Loucy (cell line): ENCODE measurements at regions not wholly inside any gene's neighbourhood (a gene's known extent, or its start where the extent isn't known, plus 50 kb on each side); places are given as distances from the start of the nearest gene placed in this dataset.

Source experiments
- H2AFZ ChIP-seq: fragments of 200-600 bp; sonication (generic); 2 replicates; pipeline ENCODE4 v1.6.0; 2016; ENCODE audit warnings: antibody characterized with exemption, mild to moderate bottlenecking, low read length, moderate library complexity
- H3F3A ChIP-seq: fragments of 200-600 bp; 2 replicates; pipeline ENCODE4 v1.6.0; 2016; ENCODE audit warnings: antibody characterized with exemption, low read depth, mild to moderate bottlenecking
- H3K27me3 ChIP-seq: fragments of 200-600 bp; sonication (generic); 2 replicates; pipeline ENCODE4 v1.6.1; 2014; ENCODE audit warnings: low read length, mild to moderate bottlenecking; ENCODE audit not compliant: insufficient read depth, poor library complexity, severe bottlenecking
- H3K36me3 ChIP-seq: fragments of 200-600 bp; sonication (generic); 2 replicates; pipeline ENCODE4 v1.6.1; 2016; ENCODE audit warnings: low read length; ENCODE audit not compliant: insufficient read depth
- H3K4me1 ChIP-seq: fragments of 200-600 bp; sonication (generic); 2 replicates; pipeline ENCODE4 v1.5.1; 2014; ENCODE audit warnings: low read length, mild to moderate bottlenecking; ENCODE audit not compliant: insufficient read depth, poor library complexity, severe bottlenecking
- H3K4me2 ChIP-seq: fragments of 200-600 bp; sonication (generic); 2 replicates; pipeline ENCODE4 v1.6.0; 2014; ENCODE audit warnings: antibody characterized with exemption, low read length, low read depth, mild to moderate bottlenecking; ENCODE audit not compliant: poor library complexity, severe bottlenecking
- H3K4me3 ChIP-seq: fragments of 200-600 bp; sonication (generic); 2 replicates; pipeline ENCODE4 v1.5.1; 2014; ENCODE audit warnings: low read length, mild to moderate bottlenecking, mixed read lengths; ENCODE audit not compliant: poor library complexity, severe bottlenecking
- H3K79me2 ChIP-seq: fragments of 200-600 bp; sonication (generic); 2 replicates; pipeline ENCODE4 v1.6.1; 2014; ENCODE audit warnings: low read length; ENCODE audit not compliant: insufficient read depth
- H3K9ac ChIP-seq: fragments of 200-600 bp; sonication (generic); 2 replicates; pipeline ENCODE4 v1.6.0; 2014; ENCODE audit warnings: mild to moderate bottlenecking, low read depth, low read length, moderate library complexity; ENCODE audit not compliant: poor library complexity, severe bottlenecking
- H3K9me2 ChIP-seq: fragments of 200-600 bp; sonication (generic); replicated peaks from 2 replicates; pipeline ENCODE4 v1.6.1; 2016; ENCODE audit warnings: low read depth, low read length, mixed read lengths
- H3K9me3 ChIP-seq: fragments of 200-600 bp; sonication (generic); 2 replicates; pipeline ENCODE4 v1.6.1; 2014; ENCODE audit warnings: mild to moderate bottlenecking, antibody characterized with exemption, low read length, low read depth; ENCODE audit not compliant: insufficient read depth
- H4K20me1 ChIP-seq: fragments of 200-600 bp; sonication (generic); 2 replicates; pipeline ENCODE4 v1.6.0; 2014; ENCODE audit warnings: antibody characterized with exemption, low read length, mild to moderate bottlenecking; ENCODE audit not compliant: insufficient read depth, poor library complexity, severe bottlenecking
- CTCF ChIP-seq: fragments of 200-600 bp; sonication (generic); conservative IDR thresholded peaks from 2 replicates; pipeline ENCODE4 v1.5.1; 2014; ENCODE audit warnings: mild to moderate bottlenecking, antibody characterized with exemption, low read length
- EZH2phosphoT487 ChIP-seq: fragments of 200-600 bp; IDR thresholded peaks from 2 replicates; pipeline ENCODE4 v1.6.1; 2018; ENCODE audit warnings: antibody characterized with exemption, mild to moderate bottlenecking, moderate library complexity, borderline replicate concordance

GRCh38 chr12:65672441-65672840 lies 151.8 kb upstream of the HMGA2 start:
- Histone ChIP-seq H3F3A (no peaks in the 10 kb centered on the region), H3K9ac (no peak overlapping the region), H3K9me2 (no peaks in the 10 kb centered on the region), H3K4me3 (no peak overlapping the region), H3K9me3 (no peaks in the 10 kb centered on the region), H3K4me1 (peaks cover under 1% of the 10 kb centered on the region), H3K4me2 (no peak overlapping the region), H3K27me3 (no peaks in the 10 kb centered on the region), H3K79me2 (no peaks in the 10 kb centered on the region), H2AFZ (no peak overlapping the region), H4K20me1 (no peaks in the 10 kb centered on the region), H3K36me3 (no peaks in the 10 kb centered on the region)
- no peak for TF ChIP-seq CTCF
- no peak for TF ChIP-seq EZH2phosphoT487

- H3K4me2 ChIP-seq, result no peak overlapping the region
- no peak overlapping the region for H3K9ac ChIP-seq
- H3K4me3 ChIP-seq, result no peak overlapping the region
- TF ChIP-seq EZH2phosphoT487 (no peak), CTCF (no peak)
- no peaks in the 10 kb centered on the region for H3K27me3 ChIP-seq
- H3K36me3 ChIP-seq, result no peaks in the 10 kb centered on the region
- no peak overlapping the region for H2AFZ ChIP-seq
- no peaks in the 10 kb centered on the region for H4K20me1 ChIP-seq
- H3K9me2 ChIP-seq, result no peaks in the 10 kb centered on the region
- no peaks in the 10 kb centered on the region for H3K9me3 ChIP-seq
- no peaks in the 10 kb centered on the region for H3K79me2 ChIP-seq
- H3F3A ChIP-seq, result no peaks in the 10 kb centered on the region
- no peaks in the 10 kb centered on the region for H3K4me1 ChIP-seq
These were observed 151.1 kb upstream of the HMGA2 start for GRCh38 chr12:65673156-65673690.

GRCh38 chr12:65673732-65674131 lies 150.6 kb upstream of the HMGA2 start:
- TF ChIP-seq EZH2phosphoT487, result no peak
- TF ChIP-seq CTCF, result peak; percentile 49
- Histone ChIP-seq H3K36me3 (no peaks in the 10 kb centered on the region), H3K9me3 (no peaks in the 10 kb centered on the region), H3K9me2 (no peaks in the 10 kb centered on the region), H3K9ac (no peak overlapping the region), H3K27me3 (no peaks in the 10 kb centered on the region), H3F3A (no peaks in the 10 kb centered on the region), H3K4me3 (no peak overlapping the region), H2AFZ (no peak overlapping the region), H3K4me1 (no peaks in the 10 kb centered on the region), H3K4me2 (no peak overlapping the region), H4K20me1 (no peaks in the 10 kb centered on the region), H3K79me2 (no peaks in the 10 kb centered on the region)
